WTC11 (cell line): ENCODE measurements at regions not wholly inside any gene's neighbourhood (a gene's known extent, or its start where the extent isn't known, plus 50 kb on each side); places are given as distances from the start of the nearest gene placed in this dataset.

ENCODE experiments used
- ATAC-seq: fragments of 200-7000 bp; cut with Tn5 transposase; 2 replicates; pipeline ENCODE4 v1.10.0; 2021; ENCODE audit warnings: mild to moderate bottlenecking, moderate library complexity
- CTCF ChIA-PET: fragments of 300-600 bp; sonication (Branson Sonifier 250); formaldehyde crosslinking; loops from one replicate; lab custom pipeline; 2021; ENCODE audit warnings: antibody characterized with exemption; lab: Charles Lee
- POLR2A ChIA-PET: fragments of 350-600 bp; sonication (Branson Sonifier 250); formaldehyde crosslinking; loops from one replicate; lab custom pipeline; 2021; ENCODE audit warnings: antibody characterized with exemption; lab: Charles Lee
- DNase-seq: peaks from one replicate; pipeline ENCODE4 v3.0.0; 2021; ENCODE audit warnings: low spot score
- H3K27ac Mint-ChIP-seq: 2 replicates; pipeline ENCODE4 v1.8.0; 2021; ENCODE audit warnings: mixed read lengths
- H3K27me3 Mint-ChIP-seq: 2 replicates; pipeline ENCODE4 v1.8.0; 2021; ENCODE audit warnings: low read depth, mild to moderate bottlenecking, moderate library complexity, mixed read lengths
- H3K36me3 Mint-ChIP-seq: 2 replicates; pipeline ENCODE4 v1.8.0; 2021; ENCODE audit warnings: mixed read lengths
- H3K4me1 Mint-ChIP-seq: 2 replicates; pipeline ENCODE4 v1.8.0; 2022; ENCODE audit warnings: mixed read lengths
- H3K4me3 Mint-ChIP-seq: 2 replicates; pipeline ENCODE4 v1.8.0; 2021; ENCODE audit warnings: mild to moderate bottlenecking, moderate library complexity, mixed read lengths
- H3K9me3 Mint-ChIP-seq: 2 replicates; pipeline ENCODE4 v1.8.0; 2021; ENCODE audit warnings: mixed read lengths
- AFF4 ChIP-seq: sonication (generic); formaldehyde crosslinking; IDR thresholded peaks from 2 replicates; pipeline ENCODE4 v1.8.1; 2023; ENCODE audit warnings: mild to moderate bottlenecking, missing genetic modification reagents, borderline replicate concordance
- ATF1 ChIP-seq: sonication (generic); formaldehyde crosslinking; IDR thresholded peaks from 2 replicates; pipeline ENCODE4 v1.8.1; 2023; ENCODE audit warnings: mild to moderate bottlenecking, moderate library complexity, missing genetic modification reagents
- CBFB ChIP-seq: sonication (generic); formaldehyde crosslinking; IDR thresholded peaks from 2 replicates; pipeline ENCODE4 v1.8.1; 2022; ENCODE audit warnings: mild to moderate bottlenecking, low read depth, missing genetic modification reagents
- CTCF ChIP-seq: fragments of 200-600 bp; IDR thresholded peaks from 2 replicates; pipeline ENCODE4 v1.8.0; 2022; ENCODE audit warnings: antibody characterized with exemption
- E2F1 ChIP-seq: sonication (generic); formaldehyde crosslinking; IDR thresholded peaks from 2 replicates; pipeline ENCODE4 v1.8.0; 2022; ENCODE audit warnings: mild to moderate bottlenecking, missing genetic modification reagents
- ERG ChIP-seq: fragments of 250-450 bp; sonication (Bioruptor Pico); IDR thresholded peaks from 2 replicates; pipeline ENCODE4 v1.8.0; 2021; ENCODE audit warnings: mild to moderate bottlenecking
- FOXJ3 ChIP-seq: sonication (generic); formaldehyde crosslinking; IDR thresholded peaks from 2 replicates; pipeline ENCODE4 v1.9.0; 2021; ENCODE audit warnings: missing genetic modification reagents, mild to moderate bottlenecking, borderline replicate concordance
- FOXP1 ChIP-seq: sonication (generic); formaldehyde crosslinking; IDR thresholded peaks from 2 replicates; pipeline ENCODE4 v1.8.0; 2022; ENCODE audit warnings: missing genetic modification reagents, mild to moderate bottlenecking, moderate library complexity, borderline replicate concordance
- FOXP4 ChIP-seq: sonication (generic); formaldehyde crosslinking; IDR thresholded peaks from 2 replicates; pipeline ENCODE4 v1.8.0; 2022; ENCODE audit warnings: mild to moderate bottlenecking, missing genetic modification reagents
- GABPB1 ChIP-seq: sonication (generic); formaldehyde crosslinking; IDR thresholded peaks from 2 replicates; pipeline ENCODE4 v1.8.1; 2023; ENCODE audit warnings: mild to moderate bottlenecking, missing genetic modification reagents
- GTF2I ChIP-seq: fragments of 250-450 bp; sonication (Bioruptor Pico); conservative IDR thresholded peaks from 2 replicates; pipeline ENCODE4 v1.4.0; 2021; ENCODE audit warnings: mild to moderate bottlenecking
- HMGXB4 ChIP-seq: sonication (generic); formaldehyde crosslinking; IDR thresholded peaks from 2 replicates; pipeline ENCODE4 v1.8.1; 2023; ENCODE audit warnings: mild to moderate bottlenecking, moderate library complexity, missing genetic modification reagents
- KAT7 ChIP-seq: sonication (generic); formaldehyde crosslinking; IDR thresholded peaks from 2 replicates; pipeline ENCODE4 v1.8.1; 2023; ENCODE audit warnings: missing genetic modification reagents, mild to moderate bottlenecking, borderline replicate concordance
- MLX ChIP-seq: sonication (generic); formaldehyde crosslinking; IDR thresholded peaks from 2 replicates; pipeline ENCODE4 v1.8.1; 2023; ENCODE audit warnings: mild to moderate bottlenecking, missing genetic modification reagents, moderate library complexity
- NR1H2 ChIP-seq: sonication (generic); formaldehyde crosslinking; IDR thresholded peaks from 2 replicates; pipeline ENCODE4 v1.9.0; 2021; ENCODE audit warnings: mild to moderate bottlenecking, moderate library complexity, missing genetic modification reagents
- OVOL2 ChIP-seq: fragments of 250-450 bp; sonication (Bioruptor Pico); IDR thresholded peaks from 2 replicates; pipeline ENCODE4 v1.9.0; 2021; ENCODE audit warnings: mild to moderate bottlenecking, borderline replicate concordance
- ZNF281 ChIP-seq: sonication (generic); formaldehyde crosslinking; IDR thresholded peaks from 2 replicates; pipeline ENCODE4 v1.8.0; 2023; ENCODE audit warnings: mild to moderate bottlenecking, missing genetic modification reagents
- ZNF317 ChIP-seq: sonication (generic); formaldehyde crosslinking; IDR thresholded peaks from 2 replicates; pipeline ENCODE4 v1.8.1; 2023; ENCODE audit warnings: low read depth, mild to moderate bottlenecking, moderate library complexity, missing genetic modification reagents, borderline replicate concordance
- ZNF416 ChIP-seq: fragments of 250-450 bp; sonication (Bioruptor Pico); IDR thresholded peaks from 2 replicates; pipeline ENCODE4 v1.9.0; 2021; ENCODE audit warnings: mild to moderate bottlenecking, inconsistent platforms

- ATAC-seq, result no peak
- Mint-ChIP-seq H3K36me3 (no peaks in the 10 kb centered on the region), H3K9me3 (peaks cover 20% of the 10 kb centered on the region), H3K4me3 (no peak overlapping the region), H3K27ac (no peak overlapping the region), H3K27me3 (no peaks in the 10 kb centered on the region), H3K4me1 (no peaks in the 10 kb centered on the region)
- POLR2A ChIA-PET, result no interaction called here
- CTCF ChIA-PET, result no interaction called here
- TF ChIP-seq GTF2I (CRISPR knock-in tag), result no peak
- DNase-seq, result no peak
Observed at GRCh38 chr6:86537292-86537861, 400.0 kb upstream of the HTR1E start.

GRCh38 chr6:86536121-86536520, 401.2 kb upstream of the HTR1E start:
- no peak overlapping the region for H3K4me3 Mint-ChIP-seq
- ChIA-PET CTCF (no interaction called here), POLR2A (no interaction called here)
- H3K27ac Mint-ChIP-seq, result no peak overlapping the region
- no peaks in the 10 kb centered on the region for H3K27me3 Mint-ChIP-seq
- H3K9me3 Mint-ChIP-seq, result peaks cover 15% of the 10 kb centered on the region
- ATAC-seq (no peak), DNase-seq (no peak)
- TF ChIP-seq FOXJ3 (CRISPR knock-in tag) (no peak), CBFB (CRISPR knock-in tag) (no peak), ZNF416 (no peak), ATF1 (no peak), FOXP1 (CRISPR knock-in tag) (no peak), HMGXB4 (no peak), ZNF317 (CRISPR knock-in tag) (no peak), OVOL2 (CRISPR knock-in tag) (no peak), CTCF (no peak), AFF4 (CRISPR knock-in tag) (no peak), E2F1 (CRISPR knock-in tag) (no peak), FOXP4 (no peak), ZNF281 (CRISPR knock-in tag) (no peak), GABPB1 (CRISPR knock-in tag) (no peak), MLX (no peak), NR1H2 (no peak), KAT7 (no peak), ERG (CRISPR knock-in tag) (no peak)
- no peaks in the 10 kb centered on the region for H3K4me1 Mint-ChIP-seq
- no peaks in the 10 kb centered on the region for H3K36me3 Mint-ChIP-seq
